ENCODE measurements at regions not wholly inside any gene's neighbourhood (a gene's known extent, or its start where the extent isn't known, plus 50 kb on each side); places are given as distances from the start of the nearest gene placed in this dataset.

GRCh38 chr2:238638100-238638981, 209.5 kb upstream of the TWIST2 start:
- DNase-seq, result no peak

GRCh38 chr2:238638982-238639628, 208.8 kb upstream of the TWIST2 start:
- DNase-seq, result no peak

- DNase-seq, result no peak
These were observed 207.4 kb upstream of the TWIST2 start for GRCh38 chr2:238640486-238640885.

- DNase-seq, result no peak
These were observed 204.9 kb upstream of the TWIST2 start for GRCh38 chr2:238642973-238643372.

GRCh38 chr2:238643400-238643907, 204.4 kb upstream of the TWIST2 start:
- no peak for DNase-seq

- DNase-seq, result no peak
These were observed 203.5 kb upstream of the TWIST2 start for GRCh38 chr2:238644095-238645081.

- no peak for DNase-seq
These were observed 202.8 kb upstream of the TWIST2 start for GRCh38 chr2:238645095-238645494.

GRCh38 chr2:238645716-238646115, 202.2 kb upstream of the TWIST2 start:
- no peak for DNase-seq

- DNase-seq, result no peak
These were observed 201.6 kb upstream of the TWIST2 start for GRCh38 chr2:238646281-238646680.

- no peak for DNase-seq
These were observed 201.1 kb upstream of the TWIST2 start for GRCh38 chr2:238646803-238647202.

- no peak for DNase-seq
These were observed 198.8 kb upstream of the TWIST2 start for GRCh38 chr2:238649123-238649522.

- no peak for DNase-seq
These were observed 197.9 kb upstream of the TWIST2 start for GRCh38 chr2:238649936-238650518.

GRCh38 chr2:238650536-238650935, 197.3 kb upstream of the TWIST2 start:
- DNase-seq, result no peak

- DNase-seq, result no peak
These were observed 196.4 kb upstream of the TWIST2 start for GRCh38 chr2:238651306-238652052.

- DNase-seq, result no peak
These were observed 195.7 kb upstream of the TWIST2 start for GRCh38 chr2:238652053-238652770.

- DNase-seq, result no peak
These were observed 195.1 kb upstream of the TWIST2 start for GRCh38 chr2:238652771-238653157.

GRCh38 chr2:238653431-238654109, 194.3 kb upstream of the TWIST2 start:
- no peak for DNase-seq

GRCh38 chr2:238654479-238655197, 193.2 kb upstream of the TWIST2 start:
- DNase-seq, result no peak

GRCh38 chr2:238655198-238655860, 192.6 kb upstream of the TWIST2 start:
- no peak for DNase-seq
